Thymus (tissue), 11 donors: ENCODE measurements at regions not wholly inside any gene's neighbourhood (a gene's known extent, or its start where the extent isn't known, plus 50 kb on each side); places are given as distances from the start of the nearest gene placed in this dataset.

ENCODE experiments used
- DNase-seq, 9 donors: peaks; one replicate each; pipeline ENCODE4 v3.0.0-alpha.2; 2013; ENCODE audit warnings: low spot score in 9 of 9, low read depth in 6 of 9, missing footprints in 1 of 9
- H3K27ac ChIP-seq, 2 donors: one replicate each; pipeline ENCODE4 v1.5.1; 2013; ENCODE audit warnings: control low read depth in 1 of 2, low read depth in 1 of 2, low read length in 1 of 2, mild to moderate bottlenecking in 1 of 2, moderate library complexity in 1 of 2
- H3K27me3 ChIP-seq, 2 donors: one replicate each; pipeline ENCODE4 v1.5.1; 2013; ENCODE audit warnings: low read length in 1 of 2; ENCODE audit not compliant: control insufficient read depth in 2 of 2, insufficient read depth in 1 of 2
- H3K36me3 ChIP-seq, 2 donors: one replicate each; pipeline ENCODE4 v1.5.1; 2013; ENCODE audit warnings: low read length in 1 of 2, mild to moderate bottlenecking in 1 of 2, moderate library complexity in 1 of 2; ENCODE audit not compliant: control insufficient read depth in 2 of 2, insufficient read depth in 2 of 2
- H3K4me1 ChIP-seq, 2 donors: one replicate each; pipeline ENCODE4 v1.5.1; 2013; ENCODE audit warnings: low read length in 2 of 2; ENCODE audit not compliant: control insufficient read depth in 2 of 2, insufficient read depth in 2 of 2
- H3K4me3 ChIP-seq, 2 donors: one replicate each; pipeline ENCODE4 v1.5.1; 2013; ENCODE audit warnings: low read length in 2 of 2, control low read depth in 1 of 2, mild to moderate bottlenecking in 1 of 2
- H3K9me3 ChIP-seq, 2 donors: one replicate each; pipeline ENCODE4 v1.5.1; 2013; ENCODE audit warnings: low read length in 1 of 2, mild to moderate bottlenecking in 1 of 2; ENCODE audit not compliant: control insufficient read depth in 2 of 2, insufficient read depth in 1 of 2
- WGBS: extraction: QIAGEN DNeasy Blood & Tissue Kit; methylation state at CpG from one replicate; pipeline ENCODE4 v1.1.7; 2013; 5-methylcytosine and 5-hydroxymethylcytosine counted together
- donor health status: healthy.

GRCh38 chr11:128299132-128299726, 288.1 kb downstream of the ETS1 start:
- Histone ChIP-seq H3K4me1 (peaks cover 60 to 81% of the 10 kb centered on the region in 2 donors), H3K36me3 (no peaks in the 10 kb centered on the region), H3K4me3 (no peak overlapping the region), H3K9me3 (no peaks in the 10 kb centered on the region), H3K27ac (peak overlapping the region; percentile 75 to 98), H3K27me3 (no peaks in the 10 kb centered on the region)
- 94% methylated on average over 6 of the region's 6 CpGs for WGBS
- DNase-seq, result peak in 1 of 9 donors; percentile 35

- 89% methylated on average over 2 of the region's 2 CpGs for WGBS
- H3K4me1 ChIP-seq, result peaks cover 54 to 82% of the 10 kb centered on the region in 2 donors
- no peaks in the 10 kb centered on the region for H3K27me3 ChIP-seq
- peaks cover 0 to 7% of the 10 kb centered on the region in 2 donors for H3K9me3 ChIP-seq
- no peaks in the 10 kb centered on the region for H3K36me3 ChIP-seq
- no peak for DNase-seq
- H3K4me3 ChIP-seq, result no peak overlapping the region
- peak overlapping the region; percentile 88 to 98 for H3K27ac ChIP-seq
Measured at GRCh38 chr11:128298271-128298670, 289.1 kb downstream of the ETS1 start.

GRCh38 chr11:128297805-128298204, 289.6 kb downstream of the ETS1 start:
- H3K9me3 ChIP-seq, result peaks cover 0 to 7% of the 10 kb centered on the region in 2 donors
- no peaks in the 10 kb centered on the region for H3K36me3 ChIP-seq
- peak overlapping the region; percentile 88 to 98 for H3K27ac ChIP-seq
- no peak for DNase-seq
- 77% methylated on average over 3 of the region's 3 CpGs for WGBS
- H3K4me1 ChIP-seq, result peaks cover 55 to 82% of the 10 kb centered on the region in 2 donors
- H3K27me3 ChIP-seq, result no peaks in the 10 kb centered on the region
- H3K4me3 ChIP-seq, result no peak overlapping the region

- no peaks in the 10 kb centered on the region for H3K27me3 ChIP-seq
- H3K27ac ChIP-seq, result peak overlapping the region; percentile 93 to 98
- peak in 6 of 9 donors; percentile 72 to 94 (median 88) for DNase-seq
- H3K36me3 ChIP-seq, result no peaks in the 10 kb centered on the region
- H3K4me1 ChIP-seq, result peaks cover 60 to 86% of the 10 kb centered on the region in 2 donors
- H3K9me3 ChIP-seq, result peaks cover 0 to 7% of the 10 kb centered on the region in 2 donors
- 46% methylated on average over 4 of the region's 4 CpGs for WGBS
- no peak overlapping the region for H3K4me3 ChIP-seq
Measured at GRCh38 chr11:128297091-128297651, 290.2 kb downstream of the ETS1 start.

- WGBS, result 96% methylated on average over 1 of the region's 1 CpG
- H3K9me3 ChIP-seq, result peaks cover 0 to 7% of the 10 kb centered on the region in 2 donors
- no peaks in the 10 kb centered on the region for H3K27me3 ChIP-seq
- H3K36me3 ChIP-seq, result no peaks in the 10 kb centered on the region
- H3K4me3 ChIP-seq, result no peak overlapping the region
- peaks cover 63 to 97% of the 10 kb centered on the region in 2 donors for H3K4me1 ChIP-seq
- H3K27ac ChIP-seq, result peak overlapping the region; percentile 50 to 57
- DNase-seq, result no peak
Measured at GRCh38 chr11:128294671-128295050, 292.7 kb downstream of the ETS1 start.

- no peak overlapping the region for H3K4me3 ChIP-seq
- no peaks in the 10 kb centered on the region for H3K27me3 ChIP-seq
- no peak for DNase-seq
- peak overlapping the region; percentile 50 to 77 for H3K27ac ChIP-seq
- WGBS, result 93% methylated on average over 11 of the region's 11 CpGs
- H3K4me1 ChIP-seq, result peaks cover 57 to 91% of the 10 kb centered on the region in 2 donors
- peaks cover 0 to 7% of the 10 kb centered on the region in 2 donors for H3K9me3 ChIP-seq
- no peaks in the 10 kb centered on the region for H3K36me3 ChIP-seq
Measured at GRCh38 chr11:128294001-128294670, 293.2 kb downstream of the ETS1 start.

GRCh38 chr11:128291835-128292234, 295.5 kb downstream of the ETS1 start:
- peaks cover 49 to 72% of the 10 kb centered on the region in 2 donors for H3K4me1 ChIP-seq

GRCh38 chr11:128291007-128291406, 296.4 kb downstream of the ETS1 start:
- Histone ChIP-seq H3K27me3 (no peaks in the 10 kb centered on the region), H3K4me3 (peak overlapping the region; percentile 40 to 45), H3K27ac (peak overlapping the region; percentile 76 to 93), H3K4me1 (peaks cover 49 to 70% of the 10 kb centered on the region in 2 donors), H3K36me3 (no peaks in the 10 kb centered on the region), H3K9me3 (peaks cover 0 to 7% of the 10 kb centered on the region in 2 donors)
- no peak for DNase-seq
- WGBS, result 89% methylated on average over 8 of the region's 8 CpGs

More at GRCh38 chr11:128291835-128292234, 295.5 kb downstream of the ETS1 start:
- H3K36me3 ChIP-seq, result no peaks in the 10 kb centered on the region
- H3K9me3 ChIP-seq, result peaks cover 0 to 7% of the 10 kb centered on the region in 2 donors
- H3K4me3 ChIP-seq, result no peak overlapping the region
- H3K27me3 ChIP-seq, result no peaks in the 10 kb centered on the region
- H3K27ac ChIP-seq, result peak overlapping the region; percentile 76 to 93
- peak in 6 of 9 donors; percentile 63 to 92 (median 80) for DNase-seq
- 59% methylated on average over 7 of the region's 7 CpGs for WGBS
